Stimulated activated CD4-positive, alpha-beta T cell treated with anti-CD3 and anti-CD28 coated beads, Interleukin-4, amount 100 ng/mL, for 1 hour (primary cell): ENCODE measurements at regions not wholly inside any gene's neighbourhood (a gene's known extent, or its start where the extent isn't known, plus 50 kb on each side); places are given as distances from the start of the nearest gene placed in this dataset.

Source experiments
- DNase-seq: peaks from one replicate; pipeline ENCODE4 v3.0.0-alpha.2; 2020

DNA sequence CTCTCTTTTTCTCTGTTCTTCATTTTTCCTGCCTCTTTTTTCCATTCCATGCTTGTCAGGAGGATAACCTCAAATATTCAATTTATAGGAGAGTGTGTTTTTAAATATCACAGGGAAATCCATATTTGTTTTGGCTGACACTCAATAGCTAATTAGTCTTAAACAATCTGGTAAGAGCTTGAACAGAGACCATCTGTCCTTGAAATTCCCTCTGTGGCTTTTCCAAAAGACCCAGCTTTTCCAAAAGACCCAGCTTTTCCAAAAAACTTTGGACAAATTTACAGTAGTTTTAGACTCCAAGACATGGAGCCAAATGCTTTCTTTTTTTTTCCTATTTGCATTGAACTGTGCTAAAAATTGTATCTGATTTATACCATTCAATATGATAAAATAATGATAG lies 127.4 kb upstream of the FAM83B start:
- DNase-seq = no peak

DNA sequence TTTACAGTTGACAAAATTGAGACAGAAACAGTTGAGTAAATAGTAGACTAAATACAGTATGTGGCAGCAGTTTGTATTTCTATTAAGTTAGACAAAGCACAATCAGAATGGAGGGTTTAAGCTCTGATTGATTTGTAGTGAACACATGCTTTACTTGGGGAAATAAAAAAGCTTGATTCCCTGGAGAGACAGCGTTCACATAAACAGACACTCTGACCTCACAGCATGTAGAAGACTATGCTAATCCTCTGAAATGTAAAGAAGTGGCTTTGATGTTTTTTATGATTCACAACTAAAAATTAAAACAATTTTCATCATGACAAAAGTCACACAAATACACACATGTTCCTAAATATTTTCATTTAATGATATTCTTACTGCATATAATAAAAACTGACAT lies 126.9 kb upstream of the FAM83B start:
- no peak for DNase-seq

DNA sequence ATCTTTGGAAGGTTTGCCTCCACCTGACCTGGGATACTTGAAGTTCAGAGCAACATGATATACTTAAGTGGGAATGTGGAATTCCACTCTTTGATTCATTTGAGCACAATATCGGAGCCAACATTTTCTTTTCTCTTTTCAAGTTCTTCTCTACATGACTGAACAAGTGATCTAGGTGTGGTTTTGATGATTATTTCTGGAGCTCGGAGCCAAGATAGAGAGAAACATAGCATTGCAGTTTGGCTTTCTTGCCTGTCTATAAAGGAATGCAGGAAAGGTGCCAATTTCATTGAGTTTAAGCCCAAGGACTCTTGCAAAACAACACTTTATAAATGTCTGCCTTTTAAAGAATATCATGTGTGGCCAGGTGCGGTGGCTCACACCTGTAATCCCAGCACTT lies 124.2 kb upstream of the FAM83B start:
- no peak for DNase-seq

DNA sequence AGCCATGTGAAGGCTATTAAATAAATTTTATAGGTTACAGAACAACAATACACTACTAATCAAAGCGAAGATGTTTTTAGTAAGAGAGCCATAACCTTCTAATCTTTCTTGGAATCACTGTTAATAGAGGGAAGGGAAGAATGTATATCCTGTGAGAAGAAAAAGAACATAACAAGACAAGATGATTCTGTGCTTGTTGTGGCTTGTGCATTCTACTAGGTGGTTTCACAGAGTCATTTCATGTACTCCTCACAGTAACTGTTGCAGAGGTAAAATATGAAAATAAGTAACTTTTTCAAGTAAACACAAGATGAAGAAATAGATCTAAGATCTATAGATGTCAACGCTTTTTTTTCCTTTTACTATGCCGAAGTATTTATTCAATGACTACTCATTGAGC lies 116.9 kb upstream of the FAM83B start:
- DNase-seq = no peak

DNA sequence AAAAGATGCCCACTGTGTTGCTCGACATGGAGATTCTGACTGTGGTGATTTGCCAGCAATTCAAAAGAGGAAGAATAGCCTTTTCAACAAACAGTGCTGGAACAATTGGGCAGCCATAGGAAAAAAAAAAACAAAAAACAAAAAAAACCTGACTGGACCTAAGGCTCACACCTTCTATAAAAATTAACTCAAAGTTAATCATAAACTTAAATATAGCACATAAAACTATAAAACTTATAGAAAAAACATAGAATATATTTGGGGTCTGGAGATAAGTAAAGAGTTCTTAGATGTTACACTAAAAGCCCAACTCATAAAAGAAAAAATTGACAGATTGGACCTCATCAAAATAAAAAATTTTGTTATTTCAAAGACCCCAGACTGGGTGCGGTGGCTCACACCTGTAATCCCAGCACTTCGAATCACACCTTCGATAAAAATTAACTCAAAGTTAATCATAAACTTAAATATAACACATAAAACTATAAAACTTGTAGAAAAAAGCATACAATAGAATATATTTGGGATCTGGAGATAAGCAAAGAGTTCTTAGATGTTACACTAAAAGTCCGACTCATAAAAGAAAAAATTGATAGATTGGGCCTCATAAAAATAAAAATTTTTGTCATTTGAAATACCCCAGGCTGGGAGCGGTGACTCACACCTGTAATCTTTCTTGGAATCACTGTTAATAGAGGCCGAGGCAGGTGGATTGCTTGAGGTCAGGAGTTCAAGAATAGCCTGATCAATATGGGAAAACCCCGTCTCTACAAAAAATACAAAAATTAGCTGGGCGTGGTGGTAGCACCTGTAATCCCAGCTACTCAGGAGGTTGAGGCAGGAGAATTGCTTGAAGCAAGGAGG lies 115.6 kb upstream of the FAM83B start:
- DNase-seq = no peak

DNA sequence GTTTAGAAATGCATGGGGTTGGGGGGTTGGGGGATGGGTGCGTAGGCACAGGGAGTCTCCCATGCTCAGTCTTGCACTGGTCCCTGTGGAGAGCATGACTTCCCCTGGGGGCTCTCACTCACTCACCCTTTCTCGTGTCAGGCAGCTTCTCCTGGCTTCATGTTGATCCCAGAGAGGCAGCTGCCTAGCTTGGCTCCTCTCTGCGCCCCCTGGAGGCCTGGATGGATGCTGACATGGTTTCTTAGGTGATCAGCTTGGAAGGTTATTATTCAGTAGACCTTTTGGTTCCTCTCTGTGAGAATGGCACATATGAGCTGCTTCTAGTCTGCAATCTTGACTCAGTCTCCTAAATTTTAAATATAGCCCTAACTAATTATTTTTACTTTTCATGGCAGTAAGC lies 109.3 kb upstream of the FAM83B start:
- DNase-seq = no peak

DNA sequence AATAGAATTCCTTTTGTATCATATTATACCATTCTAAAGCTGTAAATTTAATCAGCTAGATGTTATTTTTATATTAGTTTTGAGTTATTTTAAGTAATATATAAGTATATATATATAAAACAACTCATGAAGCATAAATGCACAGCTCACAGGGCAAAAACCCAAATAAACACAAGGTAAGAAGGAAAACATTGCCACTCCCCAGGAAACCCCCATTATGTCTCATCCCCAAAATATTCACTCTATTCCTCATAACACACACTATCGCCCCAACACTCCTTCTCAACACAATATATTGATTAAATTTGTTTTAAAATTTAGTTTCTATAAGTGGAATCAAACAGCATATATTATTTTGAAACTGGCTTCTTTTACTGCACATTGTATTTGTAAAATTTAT lies 98.6 kb upstream of the FAM83B start:
- no peak for DNase-seq

DNA sequence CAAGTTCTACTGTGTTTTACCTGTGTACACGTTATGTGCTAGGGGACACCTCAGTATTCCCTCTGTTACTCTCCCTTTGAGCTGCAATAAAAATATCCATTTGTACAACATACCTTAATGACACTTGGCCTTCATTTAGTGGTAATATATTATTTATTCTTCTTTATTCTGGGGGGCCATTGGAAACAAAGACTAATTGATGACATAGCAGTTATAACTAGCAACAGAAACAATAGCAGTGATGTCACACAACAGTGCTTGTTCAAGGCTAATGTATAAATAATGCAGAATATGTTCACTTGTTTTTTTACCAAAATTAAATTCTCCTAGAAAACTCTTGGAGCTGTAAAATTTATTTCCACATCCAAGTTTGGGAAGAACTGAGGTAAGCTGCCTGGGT lies 92.2 kb upstream of the FAM83B start:
- DNase-seq = no peak

DNA sequence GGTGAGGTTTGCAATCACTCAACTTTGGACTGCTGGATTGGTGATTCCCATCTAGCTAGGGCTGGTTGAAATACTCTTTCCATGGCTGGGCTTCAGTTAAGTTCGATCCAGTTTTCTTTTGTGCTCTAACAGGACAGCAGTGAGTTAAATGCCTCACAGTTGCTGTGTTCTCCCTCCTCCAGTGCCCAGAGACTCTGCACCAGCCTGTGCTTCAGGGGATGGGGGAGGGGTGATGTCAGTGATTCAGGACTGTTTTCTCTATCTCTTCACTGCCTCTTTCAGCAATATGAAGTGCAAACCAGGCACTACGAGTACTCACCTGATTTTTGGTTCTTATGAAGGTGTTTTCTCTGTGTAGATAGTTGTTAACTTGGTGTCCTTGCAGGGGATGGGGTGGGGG lies 88.2 kb upstream of the FAM83B start:
- DNase-seq = no peak

DNA sequence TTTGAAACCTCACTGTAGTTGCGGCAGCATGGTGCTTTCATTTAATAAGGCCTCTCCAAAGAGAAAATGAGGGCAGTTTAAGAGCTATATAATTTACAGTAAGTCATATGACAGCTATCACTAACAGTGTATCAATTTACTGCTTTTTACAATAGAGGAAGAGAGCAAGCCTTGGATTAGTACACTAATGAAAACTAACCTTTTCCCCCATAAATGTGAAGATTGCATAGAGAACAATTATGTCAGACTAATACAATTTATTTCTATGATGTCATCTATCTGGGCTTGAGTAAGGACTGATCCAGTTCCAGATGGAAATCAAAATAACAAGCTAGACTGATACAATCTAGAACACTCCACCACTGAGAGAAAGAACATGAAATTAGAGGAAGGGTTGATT lies 78.1 kb upstream of the FAM83B start:
- no peak for DNase-seq

DNA sequence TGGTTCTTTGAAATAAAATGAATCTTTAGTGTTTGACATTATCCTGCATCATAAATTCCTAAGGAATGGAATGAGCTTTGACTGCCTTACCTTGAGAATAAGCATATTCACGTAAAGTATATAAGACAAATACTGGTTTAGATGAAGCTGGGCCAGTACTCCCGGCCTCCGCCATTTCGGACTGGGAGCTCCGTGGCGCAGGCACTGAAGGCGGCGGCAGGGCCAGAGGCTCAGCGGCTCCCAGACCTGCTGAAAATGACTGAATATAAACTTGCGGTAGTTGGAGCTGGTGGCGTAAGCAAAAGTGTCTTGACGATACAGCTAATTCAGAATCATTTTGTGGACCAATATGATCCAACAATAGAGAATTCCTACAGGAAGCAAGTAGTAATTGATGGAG lies 76.2 kb upstream of the FAM83B start:
- no peak for DNase-seq

DNA sequence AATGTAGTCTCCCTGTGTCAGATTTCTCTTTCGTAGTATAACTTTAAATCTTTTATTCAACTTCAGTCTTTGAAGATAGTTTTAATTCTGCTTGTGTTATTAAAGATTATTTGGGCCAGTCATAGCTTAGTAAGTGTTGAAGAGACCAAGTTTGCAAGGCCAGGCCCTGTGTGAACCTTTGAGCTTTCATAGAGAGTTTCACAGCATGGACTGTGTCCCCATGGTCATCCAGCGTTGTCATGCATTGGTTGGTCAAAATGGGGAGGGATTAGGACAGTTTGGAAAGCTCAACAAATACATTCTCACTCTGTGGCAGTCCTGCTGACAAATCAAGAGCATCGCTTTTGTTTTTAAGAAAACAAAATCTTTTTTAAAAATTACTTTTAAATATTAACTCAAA lies 74.6 kb upstream of the FAM83B start:
- DNase-seq = no peak

DNA sequence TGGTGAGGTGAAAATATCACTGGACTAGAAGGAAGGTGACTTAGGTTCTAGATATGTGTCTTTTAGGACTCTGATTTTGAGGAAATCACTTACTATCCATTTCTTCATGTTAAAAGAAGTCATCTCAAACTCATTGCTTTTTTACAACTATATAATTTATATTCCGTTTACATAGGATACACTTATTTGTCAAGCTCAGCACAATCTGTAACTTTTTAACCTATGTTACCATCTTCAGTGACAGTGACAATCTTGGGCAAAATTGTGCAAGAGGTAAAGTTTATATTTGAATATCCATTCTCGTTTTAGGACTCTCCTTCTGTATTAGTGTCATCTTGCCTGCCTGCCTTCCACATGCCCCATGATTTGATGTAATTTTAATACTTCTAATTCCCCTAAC lies 74.0 kb upstream of the FAM83B start:
- no peak for DNase-seq

DNA sequence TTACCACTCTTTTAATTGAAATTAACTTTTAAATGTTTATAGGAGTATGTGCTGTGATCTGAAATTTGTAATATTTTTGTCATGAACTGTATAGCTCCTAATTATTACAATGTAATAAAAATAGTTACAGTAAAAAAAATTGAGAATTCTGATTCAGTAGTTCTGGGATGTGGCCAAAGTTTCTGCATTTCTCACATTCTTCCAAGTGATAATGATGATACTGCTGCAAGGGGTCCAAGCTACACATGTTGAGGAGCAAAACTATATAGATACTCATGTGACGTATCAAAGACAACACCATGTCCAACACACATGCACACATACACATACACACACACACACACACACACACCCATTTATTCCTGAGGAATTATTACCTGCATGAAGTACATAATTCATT lies 71.0 kb upstream of the FAM83B start:
- no peak for DNase-seq

DNA sequence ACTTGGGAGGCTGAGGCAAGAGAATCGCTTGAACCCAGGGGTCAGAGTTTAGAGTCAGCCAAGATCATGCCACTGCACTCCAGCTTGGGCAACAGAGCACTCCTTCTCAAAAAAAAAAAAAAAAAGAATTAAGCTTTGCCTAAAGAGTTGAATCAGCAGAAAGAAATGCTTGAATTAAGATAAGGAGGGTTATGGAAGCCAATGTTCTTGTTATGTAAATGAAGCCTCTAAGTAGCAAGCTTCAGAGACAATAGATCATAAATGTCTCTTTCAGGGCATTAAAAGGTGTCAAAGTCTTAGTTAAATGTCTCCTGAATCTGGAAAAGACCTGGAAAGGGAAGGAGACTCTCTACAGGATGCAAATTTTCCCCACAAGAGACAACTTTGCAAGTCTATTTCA lies 69.7 kb upstream of the FAM83B start:
- DNase-seq = no peak

DNA sequence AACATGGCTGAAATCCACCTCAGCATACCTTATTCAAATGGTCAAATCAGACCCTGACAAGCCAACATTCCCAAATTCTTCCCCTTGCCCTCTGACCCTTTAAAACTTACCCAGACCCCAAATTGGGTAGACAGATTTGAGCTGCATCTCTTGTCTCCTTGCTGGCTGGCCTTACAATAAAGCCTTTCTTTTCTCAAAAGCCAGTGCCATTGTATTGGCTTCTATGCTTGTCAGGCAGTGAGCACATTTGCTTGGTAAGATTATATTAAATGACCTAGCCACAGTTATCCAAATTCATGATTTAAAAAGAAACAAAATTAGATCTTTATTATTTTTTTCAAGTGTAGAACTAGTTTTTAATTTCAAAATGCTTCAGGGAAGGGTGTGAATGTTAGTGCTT lies 67.8 kb upstream of the FAM83B start:
- no peak for DNase-seq

DNA sequence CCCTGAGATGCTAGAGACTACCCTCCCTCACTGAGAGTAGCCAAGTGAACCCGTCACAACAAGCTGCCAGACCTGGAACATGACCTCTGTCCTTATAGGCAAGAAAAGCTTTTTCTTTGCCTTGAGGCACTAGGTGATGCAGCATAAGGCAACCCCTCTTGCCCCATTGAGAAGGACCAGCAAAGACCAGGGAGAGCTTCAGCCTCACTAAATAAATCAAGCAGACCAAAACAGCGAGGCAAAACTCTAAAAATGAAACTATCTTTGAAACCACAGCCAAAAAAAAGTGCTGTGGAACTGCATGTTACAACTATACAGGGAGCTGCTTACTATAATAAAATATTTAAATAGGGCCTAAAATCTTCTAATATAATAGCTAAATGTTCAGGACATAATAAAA lies 62.6 kb upstream of the FAM83B start:
- DNase-seq = no peak

DNA sequence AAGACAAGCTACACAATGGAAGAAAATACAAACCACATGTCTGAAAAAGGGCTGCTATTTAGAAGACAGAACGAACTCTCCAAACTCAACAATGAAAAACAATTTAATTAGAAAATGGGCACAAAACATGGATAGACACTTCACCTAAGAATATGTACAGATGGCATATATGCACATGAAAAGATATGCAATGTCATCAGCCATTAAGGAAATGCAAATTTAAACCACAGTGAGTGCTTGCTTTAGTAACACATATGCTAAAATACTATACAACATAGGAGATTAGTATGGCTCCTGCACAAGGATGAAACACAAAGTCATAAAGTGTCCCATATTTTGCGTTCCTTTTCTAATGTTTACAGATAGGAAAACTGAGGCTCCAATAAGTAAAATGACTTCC lies 60.4 kb upstream of the FAM83B start:
- no peak for DNase-seq

DNA sequence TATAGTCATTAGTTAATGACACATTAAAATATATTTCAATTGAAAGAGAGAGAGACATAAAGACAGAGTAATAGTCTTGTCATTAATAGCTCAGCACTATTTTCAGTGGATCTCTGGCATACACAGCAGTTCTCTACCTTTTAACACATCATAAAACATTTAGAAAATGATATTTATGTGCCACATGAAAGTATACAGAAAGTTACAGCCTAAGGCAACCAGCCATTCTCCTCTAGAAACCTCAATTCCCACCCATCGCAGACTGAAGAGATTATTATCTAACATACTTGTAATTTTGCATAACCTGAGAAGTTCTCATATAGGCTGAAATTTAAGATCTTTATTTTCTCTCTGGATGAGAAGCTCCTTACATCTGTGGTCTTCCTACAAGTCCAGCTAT lies 58.7 kb upstream of the FAM83B start:
- no peak for DNase-seq
